Suprapubic skin (tissue), 3 donors: ENCODE measurements at regions not wholly inside any gene's neighbourhood (a gene's known extent, or its start where the extent isn't known, plus 50 kb on each side); places are given as distances from the start of the nearest gene placed in this dataset.
"Not testable (repeated sequence)": the region's sequence is repeated elsewhere in the genome, so short reads cannot be mapped to it uniquely, and the experiment has no call there.

Source experiments
- EP300 ChIP-seq: sonication (generic); formaldehyde crosslinking; IDR thresholded peaks from one replicate; pipeline ENCODE4 v1.6.1; 2017; ENCODE audit warnings: antibody characterized with exemption
- POLR2A ChIP-seq, 2 donors: fragments of 450-650 bp; IDR thresholded peaks; one replicate each; pipeline ENCODE4 v1.6.1; 2017; ENCODE audit warnings: antibody characterized with exemption in 2 of 2, mild to moderate bottlenecking in 2 of 2, moderate library complexity in 2 of 2
- TF ChIP-seq, protein P1 (sequence below), 2 donors: fragments of 200-600 bp in 1 of 2; fragments of 450-650 bp in 1 of 2; sonication (generic) in 1 of 2; IDR thresholded peaks; one replicate each; pipeline ENCODE4 v1.5.1; 2016 to 2019; ENCODE audit warnings: antibody characterized with exemption in 2 of 2, mild to moderate bottlenecking in 1 of 2, moderate library complexity in 1 of 2

DNA sequence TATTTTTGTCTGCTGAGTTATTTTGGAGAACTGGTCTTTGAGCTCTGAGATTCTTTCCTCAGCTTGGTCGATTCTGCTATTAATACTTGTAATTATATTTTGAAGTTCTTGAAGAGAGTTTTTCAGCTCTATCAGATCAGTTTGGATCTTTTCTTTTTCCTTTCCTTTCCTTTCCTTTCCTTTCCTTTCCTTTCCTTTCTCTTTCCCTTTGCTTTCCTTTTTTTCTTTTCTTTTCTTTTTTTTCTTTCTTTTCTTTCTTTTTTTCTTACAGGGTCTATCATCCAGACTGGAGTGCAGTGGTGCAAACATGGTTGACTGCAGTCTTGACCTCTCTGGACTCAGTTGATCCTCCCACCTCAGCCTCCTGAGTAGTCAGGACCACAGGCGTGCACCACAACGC is 63.2 kb upstream of the GPR50 start:
- TF ChIP-seq POLR2A (IDR thresholded peaks at IDR 0.05); EP300: not testable (repeated sequence)
- TF ChIP-seq, protein P1, sequence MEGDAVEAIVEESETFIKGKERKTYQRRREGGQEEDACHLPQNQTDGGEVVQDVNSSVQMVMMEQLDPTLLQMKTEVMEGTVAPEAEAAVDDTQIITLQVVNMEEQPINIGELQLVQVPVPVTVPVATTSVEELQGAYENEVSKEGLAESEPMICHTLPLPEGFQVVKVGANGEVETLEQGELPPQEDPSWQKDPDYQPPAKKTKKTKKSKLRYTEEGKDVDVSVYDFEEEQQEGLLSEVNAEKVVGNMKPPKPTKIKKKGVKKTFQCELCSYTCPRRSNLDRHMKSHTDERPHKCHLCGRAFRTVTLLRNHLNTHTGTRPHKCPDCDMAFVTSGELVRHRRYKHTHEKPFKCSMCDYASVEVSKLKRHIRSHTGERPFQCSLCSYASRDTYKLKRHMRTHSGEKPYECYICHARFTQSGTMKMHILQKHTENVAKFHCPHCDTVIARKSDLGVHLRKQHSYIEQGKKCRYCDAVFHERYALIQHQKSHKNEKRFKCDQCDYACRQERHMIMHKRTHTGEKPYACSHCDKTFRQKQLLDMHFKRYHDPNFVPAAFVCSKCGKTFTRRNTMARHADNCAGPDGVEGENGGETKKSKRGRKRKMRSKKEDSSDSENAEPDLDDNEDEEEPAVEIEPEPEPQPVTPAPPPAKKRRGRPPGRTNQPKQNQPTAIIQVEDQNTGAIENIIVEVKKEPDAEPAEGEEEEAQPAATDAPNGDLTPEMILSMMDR (IDR thresholded peaks at IDR 0.05): not testable (repeated sequence)
